Jurkat, Clone E6-1 (cell line): ENCODE measurements at regions not wholly inside any gene's neighbourhood (a gene's known extent, or its start where the extent isn't known, plus 50 kb on each side); places are given as distances from the start of the nearest gene placed in this dataset.
"Not testable (repeated sequence)": the region's sequence is repeated elsewhere in the genome, so short reads cannot be mapped to it uniquely, and the experiment has no call there.

Source experiments
- DNase-seq: peaks from one replicate; pipeline ENCODE4 v3.0.0-alpha.2; 2011; ENCODE audit warnings: low read depth, low spot score
- H3K4me3 ChIP-seq: 2 replicates; pipeline ENCODE4 v1.5.1; 2011; ENCODE audit warnings: mild to moderate bottlenecking, low read length, control low read depth, moderate library complexity

DNA sequence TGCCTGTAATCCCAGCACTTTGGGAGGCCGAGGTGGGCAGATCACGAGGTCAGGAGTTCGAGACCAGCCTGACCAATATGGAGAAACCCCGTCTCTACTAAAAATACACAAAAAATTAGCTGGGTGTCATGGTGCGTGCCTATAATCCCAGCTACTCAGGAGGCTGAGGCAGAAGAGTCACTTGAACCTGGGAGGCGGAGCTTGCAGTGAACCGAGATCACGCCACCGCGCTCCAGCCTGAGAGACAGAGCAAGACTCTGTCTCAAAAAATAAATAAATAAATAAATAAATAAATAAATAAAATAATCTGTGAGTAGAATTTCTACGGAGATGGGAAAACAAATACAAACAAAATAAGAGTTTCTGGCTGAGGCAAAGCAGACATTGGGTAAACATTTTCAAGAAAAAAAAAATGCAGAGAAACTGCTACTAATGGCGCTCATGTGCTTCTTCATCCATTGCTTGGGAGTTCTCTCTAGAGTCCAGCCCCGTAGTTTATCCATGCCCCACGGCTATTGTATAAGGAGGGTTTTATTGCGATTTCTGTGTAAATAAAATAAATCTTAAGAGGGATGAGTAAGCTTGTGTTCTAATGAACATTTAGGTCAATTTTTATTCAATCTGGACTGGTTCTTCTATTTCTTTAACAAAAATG, 1161.9 kb downstream of the IGSF11 start:
- H3K4me3 ChIP-seq, DNase-seq: not testable (repeated sequence)

GRCh38 chr3:117873249-117873600, 1161.4 kb downstream of the IGSF11 start:
- no peak overlapping the region for H3K4me3 ChIP-seq
- DNase-seq = no peak

- no peak overlapping the region for H3K4me3 ChIP-seq
- no peak for DNase-seq
These were observed 1160.5 kb downstream of the IGSF11 start for GRCh38 chr3:117874028-117874690.

- no peak for DNase-seq
- H3K4me3 ChIP-seq = no peak overlapping the region
These were observed 1159.5 kb downstream of the IGSF11 start for GRCh38 chr3:117874904-117875874.

- H3K4me3 ChIP-seq = no peak overlapping the region
- no peak for DNase-seq
These were observed 1158.8 kb downstream of the IGSF11 start for GRCh38 chr3:117875887-117876286.

DNA sequence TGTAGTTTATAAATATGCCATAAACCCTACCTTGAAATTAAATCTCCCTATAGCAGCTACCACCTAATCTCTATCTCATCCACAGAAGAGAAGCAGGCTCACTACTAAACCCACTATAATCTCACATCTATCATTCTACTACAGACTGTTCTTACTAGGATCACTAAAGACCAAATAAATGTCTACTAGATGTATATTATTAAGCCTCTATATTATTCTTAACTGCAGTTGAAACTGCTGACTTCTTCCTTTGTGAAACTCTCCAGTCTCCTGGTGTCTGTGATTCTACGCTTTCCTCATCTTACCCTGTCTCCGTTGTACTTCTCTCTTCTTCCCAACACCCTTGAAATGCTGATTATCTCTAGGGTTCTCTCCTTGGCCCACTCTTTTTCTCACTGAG, 1154.0 kb downstream of the IGSF11 start:
- no peak overlapping the region for H3K4me3 ChIP-seq
- no peak for DNase-seq

- DNase-seq = no peak
- no peak overlapping the region for H3K4me3 ChIP-seq
These were observed 1153.4 kb downstream of the IGSF11 start for GRCh38 chr3:117881210-117881609.

DNA sequence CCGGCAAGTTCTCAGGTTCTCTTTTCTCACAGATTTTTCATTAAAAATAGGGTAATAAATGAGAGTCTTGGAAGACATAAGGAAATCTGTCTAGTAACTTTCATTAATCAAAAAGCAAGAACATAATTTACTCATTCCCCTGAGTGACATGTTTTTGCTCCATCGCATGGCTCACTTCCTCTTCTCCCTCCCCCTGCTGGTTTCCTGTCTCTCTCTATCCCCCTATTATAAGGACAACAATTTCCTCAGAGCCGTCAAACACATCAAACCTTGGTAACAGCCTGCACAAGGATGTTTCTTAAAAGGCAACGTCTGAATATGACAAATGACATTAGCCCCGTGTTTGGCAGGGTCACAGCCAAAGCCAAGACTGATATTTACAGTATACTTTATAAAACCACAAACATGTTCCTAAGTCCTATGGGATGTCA, 1149.6 kb downstream of the IGSF11 start:
- peak; percentile 68 for DNase-seq

DNA sequence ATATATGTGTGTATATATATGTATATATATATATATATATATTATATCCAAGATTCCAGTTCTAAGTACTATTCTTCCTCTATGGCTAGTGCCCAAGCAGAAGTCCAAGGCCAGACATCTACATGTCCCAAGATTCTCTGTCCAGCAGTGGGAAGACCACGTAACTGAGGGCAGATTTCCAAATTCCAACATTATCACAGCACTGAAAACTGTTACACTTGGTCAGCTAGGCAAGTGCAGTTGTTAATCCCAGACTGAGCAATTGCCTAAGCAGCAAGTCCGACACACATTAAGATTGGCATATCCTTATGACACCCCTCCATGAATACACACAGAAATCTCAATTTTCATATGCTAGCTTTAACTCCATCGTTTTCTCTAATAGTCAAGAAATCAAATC, 1148.5 kb downstream of the IGSF11 start:
- DNase-seq = no peak
- H3K4me3 ChIP-seq = no peak overlapping the region

More for the DNA sequence above, 1149.6 kb downstream of the IGSF11 start:
- no peak overlapping the region for H3K4me3 ChIP-seq

DNA sequence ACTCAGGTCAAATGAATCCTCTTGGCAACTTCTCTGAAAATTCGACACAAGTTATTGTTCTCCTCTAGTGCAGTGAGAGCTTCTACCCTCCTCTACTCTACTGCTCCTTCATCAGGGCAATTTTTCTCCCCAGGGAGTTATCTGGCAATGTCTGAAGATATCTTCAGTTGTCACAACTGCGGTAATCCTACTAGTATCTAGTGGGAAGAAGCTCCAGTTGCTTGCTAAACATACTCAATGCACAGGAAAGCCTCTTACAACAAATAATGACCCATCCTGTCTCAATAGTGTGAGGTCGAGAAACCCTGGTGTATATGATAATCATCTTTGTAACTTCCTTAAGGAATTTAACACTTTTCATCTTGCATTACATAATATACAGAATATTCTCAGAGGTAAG, 1147.6 kb downstream of the IGSF11 start:
- no peak for DNase-seq
- no peak overlapping the region for H3K4me3 ChIP-seq

- H3K4me3 ChIP-seq = no peak overlapping the region
- no peak for DNase-seq
These were observed 1146.7 kb downstream of the IGSF11 start for GRCh38 chr3:117887901-117888300.

- DNase-seq = no peak
- H3K4me3 ChIP-seq = no peak overlapping the region
These were observed 1142.2 kb downstream of the IGSF11 start for GRCh38 chr3:117892431-117892841.

- DNase-seq = no peak
These were observed 1141.6 kb downstream of the IGSF11 start for GRCh38 chr3:117893001-117893400.

DNA sequence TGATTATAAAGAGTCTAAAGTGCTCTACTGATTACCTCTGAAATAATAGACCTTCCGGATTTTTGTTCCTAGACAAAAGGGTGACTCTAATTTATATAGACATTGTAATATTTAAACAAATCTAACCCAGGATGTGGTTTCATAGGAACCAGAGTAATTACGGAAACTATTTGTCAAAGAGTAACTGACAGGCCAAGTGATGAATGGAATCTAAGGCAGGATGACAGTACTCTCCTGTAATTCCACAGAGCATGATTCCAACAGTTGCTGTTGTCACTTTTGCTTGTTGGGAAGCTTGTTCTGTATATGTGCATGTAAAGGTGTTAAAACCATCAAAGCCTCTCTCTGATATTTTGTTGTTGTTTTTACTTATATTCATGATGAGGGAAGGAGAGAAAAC, 1141.0 kb downstream of the IGSF11 start:
- DNase-seq = peak; percentile 51
- H3K4me3 ChIP-seq = no peak overlapping the region

More at GRCh38 chr3:117893001-117893400, 1141.6 kb downstream of the IGSF11 start:
- H3K4me3 ChIP-seq = no peak overlapping the region

- no peak overlapping the region for H3K4me3 ChIP-seq
- no peak for DNase-seq
These were observed 1135.7 kb downstream of the IGSF11 start for GRCh38 chr3:117898722-117899522.

- no peak for DNase-seq
These were observed 1131.4 kb downstream of the IGSF11 start for GRCh38 chr3:117903226-117903625.

GRCh38 chr3:117910820-117911521, 1123.7 kb downstream of the IGSF11 start:
- H3K4me3 ChIP-seq = no peak overlapping the region
- DNase-seq = no peak

More at GRCh38 chr3:117903226-117903625, 1131.4 kb downstream of the IGSF11 start:
- no peak overlapping the region for H3K4me3 ChIP-seq

DNA sequence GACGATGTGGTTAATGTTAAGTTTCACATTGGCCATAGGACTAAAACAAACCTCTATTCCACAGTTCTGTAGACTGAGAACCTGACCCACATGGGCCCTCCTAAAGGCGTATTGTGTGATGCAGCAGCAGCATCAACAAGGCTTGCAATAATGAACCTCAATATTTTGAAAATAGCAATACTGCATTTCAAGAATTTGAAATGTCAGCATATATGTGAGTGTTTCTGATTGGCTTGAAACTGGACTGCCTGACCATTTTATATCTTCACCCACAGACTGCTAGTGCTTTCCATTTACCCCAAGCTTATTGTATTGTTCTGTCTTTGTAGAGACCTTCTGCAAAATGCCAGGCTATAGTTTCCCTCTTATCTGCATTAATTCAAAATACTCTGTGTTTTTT, 1122.3 kb downstream of the IGSF11 start:
- no peak for DNase-seq
- no peak overlapping the region for H3K4me3 ChIP-seq
